HEK293 (cell line): ENCODE measurements at regions not wholly inside any gene's neighbourhood (a gene's known extent, or its start where the extent isn't known, plus 50 kb on each side); places are given as distances from the start of the nearest gene placed in this dataset.

Experiments used
- CTCF ChIA-PET: fragments of 350-600 bp; formaldehyde crosslinking; extraction: SDS; loops from one replicate; lab custom pipeline; 2021; ENCODE audit warnings: antibody characterized with exemption; lab: Yijun Ruan, JAX
- POLR2A ChIA-PET: fragments of 300-600 bp; formaldehyde crosslinking; extraction: SDS; loops from one replicate; lab custom pipeline; 2020; ENCODE audit warnings: antibody characterized with exemption, inconsistent platforms; lab: Yijun Ruan, JAX
- H3K27ac ChIP-seq: fragments of 200-500 bp; sonication (Bioruptor generic); 2 replicates; pipeline ENCODE4 v1.5.1; 2014; ENCODE audit warnings: low read depth, low read length, control low read depth, inconsistent platforms; ENCODE audit errors: extremely low read depth
- H3K36me3 ChIP-seq, 2 experiments: fragments of 200-500 bp in 1 of 2; sonication (Bioruptor generic) in 1 of 2; 1 replicate in 1 of 2; 2 replicates in 1 of 2; pipeline ENCODE4 v1.5.1; 2014 to 2017; ENCODE audit warnings: inconsistent platforms in 2 of 2, low read length in 2 of 2; ENCODE audit not compliant: control insufficient read depth in 2 of 2, insufficient read depth in 1 of 2
- H3K4me1 ChIP-seq: fragments of 200-500 bp; sonication (Bioruptor generic); 2 replicates; pipeline ENCODE4 v1.5.1; 2014; ENCODE audit warnings: mild to moderate bottlenecking, low read length, inconsistent platforms; ENCODE audit not compliant: control insufficient read depth, insufficient read depth
- H3K4me3 ChIP-seq: 2 replicates; pipeline ENCODE4 v1.5.1; 2011; ENCODE audit warnings: low read depth, mild to moderate bottlenecking, control low read depth, low read length, moderate library complexity
- H3K9me3 ChIP-seq: fragments of 200-500 bp; sonication (Bioruptor generic); 2 replicates; pipeline ENCODE4 v1.5.1; 2014; ENCODE audit warnings: low read depth, low read length, inconsistent platforms; ENCODE audit not compliant: control insufficient read depth, insufficient read depth
- BCL11B ChIP-seq: fragments of 450-650 bp; formaldehyde crosslinking; IDR thresholded peaks from 2 replicates; pipeline ENCODE4 v1.5.1; 2016; ENCODE audit warnings: low read depth, missing biosample characterization, missing genetic modification characterization
- KLF1 ChIP-seq: fragments of 450-650 bp; formaldehyde crosslinking; IDR thresholded peaks from 2 replicates; pipeline ENCODE4 v1.5.1; 2016; ENCODE audit warnings: missing biosample characterization, missing genetic modification characterization
- SCRT2 ChIP-seq: fragments of 450-650 bp; formaldehyde crosslinking; IDR thresholded peaks from 2 replicates; pipeline ENCODE4 v1.5.1; 2016; ENCODE audit warnings: missing biosample characterization, missing genetic modification characterization
- SP3 ChIP-seq: fragments of 450-650 bp; formaldehyde crosslinking; IDR thresholded peaks from 2 replicates; pipeline ENCODE4 v1.5.1; 2016; ENCODE audit warnings: missing biosample characterization, missing genetic modification characterization
- SP7 ChIP-seq: fragments of 450-650 bp; formaldehyde crosslinking; IDR thresholded peaks from 2 replicates; pipeline ENCODE4 v1.5.1; 2016; ENCODE audit warnings: missing biosample characterization, missing genetic modification characterization
- ZBTB17 ChIP-seq: fragments of 450-650 bp; formaldehyde crosslinking; IDR thresholded peaks from 2 replicates; pipeline ENCODE4 v1.5.1; 2016; ENCODE audit warnings: missing biosample characterization, missing genetic modification characterization
- ZBTB48 ChIP-seq: fragments of 450-650 bp; formaldehyde crosslinking; IDR thresholded peaks from 2 replicates; pipeline ENCODE4 v1.5.1; 2016; ENCODE audit warnings: missing biosample characterization, missing genetic modification characterization
- ZNF114 ChIP-seq: fragments of 450-650 bp; formaldehyde crosslinking; IDR thresholded peaks from 2 replicates; pipeline ENCODE4 v1.5.0; 2017; ENCODE audit warnings: missing biosample characterization, missing genetic modification characterization
- ZNF202 ChIP-seq: fragments of 450-650 bp; formaldehyde crosslinking; IDR thresholded peaks from 2 replicates; pipeline ENCODE4 v1.5.1; 2016; ENCODE audit warnings: missing biosample characterization, missing genetic modification characterization, borderline replicate concordance
- ZNF239 ChIP-seq: fragments of 450-650 bp; formaldehyde crosslinking; IDR thresholded peaks from 2 replicates; pipeline ENCODE4 v1.5.1; 2016; ENCODE audit warnings: missing biosample characterization, missing genetic modification characterization
- ZNF274 ChIP-seq, 2 experiments: fragments of 200-500 bp in 1 of 2; fragments of 450-650 bp in 1 of 2; sonication (Bioruptor generic) in 1 of 2; formaldehyde crosslinking in 1 of 2; IDR thresholded peaks; 2 replicates each; pipeline versions ENCODE4 v1.5.1 to v1.6.1; 2014 to 2016; ENCODE audit warnings: borderline replicate concordance in 1 of 2, inconsistent platforms in 1 of 2, low read length in 1 of 2, missing biosample characterization in 1 of 2, missing genetic modification characterization in 1 of 2
- ZNF302 ChIP-seq: fragments of 450-650 bp; formaldehyde crosslinking; IDR thresholded peaks from 2 replicates; pipeline ENCODE4 v1.5.1; 2016; ENCODE audit warnings: missing biosample characterization, missing genetic modification characterization, low read depth
- ZNF341 ChIP-seq: fragments of 450-650 bp; formaldehyde crosslinking; IDR thresholded peaks from 2 replicates; pipeline ENCODE4; 2016; ENCODE audit warnings: low read depth, missing biosample characterization, missing genetic modification characterization
- ZNF362 ChIP-seq: fragments of 450-650 bp; formaldehyde crosslinking; IDR thresholded peaks from 2 replicates; pipeline ENCODE4 v1.5.1; 2016; ENCODE audit warnings: missing biosample characterization, missing genetic modification characterization
- ZNF366 ChIP-seq: fragments of 450-650 bp; formaldehyde crosslinking; conservative IDR thresholded peaks from 2 replicates; pipeline ENCODE4 v1.5.1; 2016; ENCODE audit warnings: missing biosample characterization, missing genetic modification characterization
- ZNF48 ChIP-seq: fragments of 450-650 bp; formaldehyde crosslinking; IDR thresholded peaks from 2 replicates; pipeline ENCODE4 v1.5.1; 2016; ENCODE audit warnings: missing biosample characterization, missing genetic modification characterization
- ZNF530 ChIP-seq: fragments of 450-650 bp; formaldehyde crosslinking; IDR thresholded peaks from 2 replicates; pipeline ENCODE4 v1.5.1; 2016; ENCODE audit warnings: low read depth, missing biosample characterization, missing genetic modification characterization
- ZNF549 ChIP-seq: fragments of 450-650 bp; IDR thresholded peaks from 2 replicates; pipeline ENCODE4 v1.5.1; 2018; ENCODE audit warnings: missing biosample characterization, missing genetic modification characterization, mild to moderate bottlenecking, inconsistent platforms, moderate library complexity
- ZNF561 ChIP-seq: fragments of 450-650 bp; IDR thresholded peaks from 2 replicates; pipeline ENCODE4 v1.5.1; 2018; ENCODE audit warnings: missing biosample characterization, missing genetic modification characterization, borderline replicate concordance
- ZNF621 ChIP-seq: fragments of 450-650 bp; formaldehyde crosslinking; IDR thresholded peaks from 2 replicates; pipeline ENCODE4 v1.5.1; 2017; ENCODE audit warnings: missing biosample characterization, missing genetic modification characterization
- TF ChIP-seq, protein P1 (sequence below): fragments of 450-650 bp; formaldehyde crosslinking; IDR thresholded peaks from 2 replicates; pipeline ENCODE4 v1.5.0; 2017; ENCODE audit warnings: missing biosample characterization, missing genetic modification characterization, borderline replicate concordance

DNA sequence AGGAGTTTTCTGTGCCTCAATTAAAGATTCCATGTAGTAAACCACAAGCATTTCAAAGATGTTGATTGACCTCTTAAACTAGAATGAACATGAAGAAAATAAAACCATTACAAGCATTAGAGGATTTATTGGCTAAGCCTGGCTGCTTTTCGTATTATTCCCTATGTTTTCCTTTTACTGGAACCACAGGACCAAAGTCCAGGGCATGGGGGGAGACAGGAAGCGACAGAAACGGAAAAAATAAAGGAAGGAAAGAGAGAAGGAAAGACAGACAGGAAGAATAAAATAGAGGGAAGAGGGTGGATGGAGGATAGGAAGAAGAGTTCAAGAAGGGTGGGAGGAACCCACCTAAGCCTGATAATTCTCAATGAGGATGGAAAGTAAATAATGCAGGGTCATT is 169.9 kb downstream of the SHQ1 start:
- TF ChIP-seq ZNF549 (tag by site-specific recombination): no peak
- TF ChIP-seq ZNF341 (tag by site-specific recombination): no peak
- TF ChIP-seq ZBTB17 (tag by site-specific recombination): no peak
- no peak for TF ChIP-seq ZNF561
- no peak for TF ChIP-seq ZNF114
- TF ChIP-seq ZNF530 (tag by site-specific recombination): no peak
- TF ChIP-seq BCL11B (tag by site-specific recombination): no peak
- TF ChIP-seq, protein P1, sequence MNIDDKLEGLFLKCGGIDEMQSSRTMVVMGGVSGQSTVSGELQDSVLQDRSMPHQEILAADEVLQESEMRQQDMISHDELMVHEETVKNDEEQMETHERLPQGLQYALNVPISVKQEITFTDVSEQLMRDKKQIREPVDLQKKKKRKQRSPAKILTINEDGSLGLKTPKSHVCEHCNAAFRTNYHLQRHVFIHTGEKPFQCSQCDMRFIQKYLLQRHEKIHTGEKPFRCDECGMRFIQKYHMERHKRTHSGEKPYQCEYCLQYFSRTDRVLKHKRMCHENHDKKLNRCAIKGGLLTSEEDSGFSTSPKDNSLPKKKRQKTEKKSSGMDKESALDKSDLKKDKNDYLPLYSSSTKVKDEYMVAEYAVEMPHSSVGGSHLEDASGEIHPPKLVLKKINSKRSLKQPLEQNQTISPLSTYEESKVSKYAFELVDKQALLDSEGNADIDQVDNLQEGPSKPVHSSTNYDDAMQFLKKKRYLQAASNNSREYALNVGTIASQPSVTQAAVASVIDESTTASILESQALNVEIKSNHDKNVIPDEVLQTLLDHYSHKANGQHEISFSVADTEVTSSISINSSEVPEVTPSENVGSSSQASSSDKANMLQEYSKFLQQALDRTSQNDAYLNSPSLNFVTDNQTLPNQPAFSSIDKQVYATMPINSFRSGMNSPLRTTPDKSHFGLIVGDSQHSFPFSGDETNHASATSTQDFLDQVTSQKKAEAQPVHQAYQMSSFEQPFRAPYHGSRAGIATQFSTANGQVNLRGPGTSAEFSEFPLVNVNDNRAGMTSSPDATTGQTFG: no peak
- no peak for TF ChIP-seq SCRT2 (tag by site-specific recombination)
- TF ChIP-seq ZNF274 (IDR thresholded peaks at IDR 0.05; ENCODE audit: low read length): no peak
- no peak for TF ChIP-seq ZNF274 (tag by site-specific recombination; IDR thresholded peaks at IDR 0.05; ENCODE audit: borderline replicate concordance)
- TF ChIP-seq SP7 (tag by site-specific recombination): no peak
- no peak for TF ChIP-seq KLF1
- TF ChIP-seq, all 188 proteins: peak for 0
- Histone ChIP-seq H3K4me3 (no peak overlapping the region), H3K9me3 (no peaks in the 10 kb centered on the region), H3K27ac (no peak overlapping the region), H3K36me3 (no peaks in the 10 kb centered on the region), H3K4me1 (no peaks in the 10 kb centered on the region)
- ChIA-PET POLR2A (no interaction called here), CTCF (no interaction called here)

DNA sequence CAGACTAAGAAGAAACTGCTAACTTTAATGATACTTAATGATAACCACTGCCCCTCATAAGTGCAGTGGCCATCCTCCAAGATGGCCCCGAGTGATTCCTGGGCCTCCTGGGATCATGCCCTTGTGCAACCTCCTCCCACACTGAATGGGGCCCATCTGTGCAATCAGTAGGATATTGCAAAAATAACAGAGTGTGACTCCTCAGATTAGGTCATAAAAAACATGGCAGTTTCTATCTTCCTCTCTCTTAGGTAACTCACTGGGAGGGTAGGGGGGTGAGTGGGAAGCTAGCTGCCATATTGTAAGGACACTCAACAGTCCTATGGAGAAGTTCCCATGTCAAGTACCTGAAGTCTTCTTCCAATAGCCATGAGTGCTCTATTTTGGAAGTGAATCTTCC is 173.0 kb downstream of the SHQ1 start:
- Histone ChIP-seq H3K9me3 (no peaks in the 10 kb centered on the region), H3K27ac (no peak overlapping the region), H3K4me3 (no peak overlapping the region), H3K4me1 (no peaks in the 10 kb centered on the region), H3K36me3 (no peaks in the 10 kb centered on the region)
- ChIA-PET CTCF (interaction anchor here (1.9 kb wide), 1 partner anchor 9 kb away, joined by 11 read pairs; no protein-coding TSS in a partner anchor), POLR2A (no interaction called here)
- TF ChIP-seq ZBTB48 (tag by site-specific recombination) (no peak), ZNF621 (no peak), SP3 (tag by site-specific recombination) (no peak), ZNF202 (tag by site-specific recombination) (no peak), ZNF302 (no peak)

- CTCF ChIA-PET: no interaction called here
- Histone ChIP-seq H3K27ac (no peak overlapping the region), H3K9me3 (no peaks in the 10 kb centered on the region), H3K4me3 (no peak overlapping the region), H3K4me1 (no peaks in the 10 kb centered on the region), H3K36me3 (no peaks in the 10 kb centered on the region)
- POLR2A ChIA-PET: no interaction called here
- TF ChIP-seq ZNF239 (tag by site-specific recombination) (peak; percentile 87), ZNF366 (tag by site-specific recombination) (peak; percentile 72), ZNF362 (tag by site-specific recombination) (no peak), ZNF48 (no peak)
These were observed 175.1 kb downstream of the SHQ1 start for GRCh38 chr3:72673011-72673771.
